ENCODE measurements at regions not wholly inside any gene's neighbourhood (a gene's known extent, or its start where the extent isn't known, plus 50 kb on each side); places are given as distances from the start of the nearest gene placed in this dataset.

DNA sequence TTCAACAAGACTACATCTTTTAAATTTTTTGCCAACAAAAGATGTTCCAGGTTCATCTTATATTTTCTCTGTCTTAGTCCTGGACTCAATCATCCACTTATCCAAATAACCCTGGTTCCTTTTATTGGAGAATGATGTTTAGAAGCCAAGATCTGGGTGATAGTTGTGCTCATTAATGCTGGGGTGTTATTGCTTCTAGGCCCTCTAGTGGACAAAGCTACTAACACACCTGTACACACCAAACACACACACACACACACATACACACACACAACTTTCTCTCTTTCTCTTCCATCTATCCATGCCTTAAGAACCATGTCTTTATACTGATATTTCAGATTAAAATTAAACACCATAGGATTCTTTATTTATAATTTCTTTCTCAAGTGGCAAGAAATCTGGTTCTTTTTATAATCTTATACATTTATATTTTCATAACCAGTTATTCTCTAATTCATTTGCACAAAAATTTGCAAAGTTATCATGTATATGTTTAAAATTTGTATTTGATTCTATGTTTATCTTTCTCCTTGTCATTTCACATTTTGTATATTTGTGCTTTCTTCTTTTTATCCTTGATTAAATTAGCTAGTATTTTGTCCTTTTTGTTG is 179.1 kb upstream of the SMIM23 start:
- peak; percentile 3 for DNase-seq

DNA sequence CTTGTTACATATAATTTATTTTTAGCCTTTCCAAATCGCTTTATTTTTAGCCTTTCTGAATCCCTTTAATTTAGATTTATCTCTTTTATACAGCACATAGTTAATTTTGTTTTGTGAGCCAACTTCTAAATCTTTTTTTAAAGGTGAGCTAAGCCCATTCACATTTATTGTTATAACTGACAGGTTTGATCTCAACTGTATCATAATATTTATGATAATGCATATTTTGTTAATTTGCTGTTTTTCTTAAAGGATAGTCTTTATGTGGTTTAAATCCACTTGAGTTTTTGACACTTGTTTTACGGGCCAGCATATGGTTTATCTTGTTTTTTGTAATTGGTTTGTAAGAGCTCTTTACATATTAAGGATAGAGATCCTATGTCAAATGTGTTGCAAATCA is 177.8 kb upstream of the SMIM23 start:
- DNase-seq: no peak

DNA sequence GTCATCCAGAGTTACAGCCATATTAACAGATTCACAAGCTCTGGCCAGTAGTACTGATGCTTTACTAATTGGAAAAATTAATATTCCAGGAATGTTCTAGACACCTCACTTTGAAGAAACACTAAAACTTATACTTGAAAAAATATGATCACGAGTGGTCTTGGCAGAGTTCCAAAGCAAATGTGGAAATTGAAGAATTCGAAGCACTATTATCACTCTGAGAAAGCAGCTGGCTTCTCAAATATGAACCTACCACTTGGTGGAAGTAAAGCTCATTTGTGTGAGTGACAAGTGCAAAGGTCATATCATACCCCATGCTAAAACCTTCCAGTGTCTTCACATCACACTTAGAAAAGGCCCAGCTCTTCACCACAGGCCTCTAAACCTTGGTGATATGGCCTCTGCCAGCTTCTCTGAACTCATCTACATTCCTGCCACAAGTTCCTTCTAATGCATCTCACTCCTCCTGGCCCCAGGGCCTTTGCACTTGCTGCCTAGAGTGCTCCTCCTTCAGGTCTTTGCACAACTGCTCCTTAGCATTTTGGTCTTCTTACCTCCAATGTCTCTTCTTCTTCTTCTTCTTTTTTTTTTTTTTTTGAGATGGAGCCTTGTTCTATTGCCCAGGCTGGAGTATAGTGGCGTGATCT is 175.7 kb upstream of the SMIM23 start:
- DNase-seq: no peak

DNA sequence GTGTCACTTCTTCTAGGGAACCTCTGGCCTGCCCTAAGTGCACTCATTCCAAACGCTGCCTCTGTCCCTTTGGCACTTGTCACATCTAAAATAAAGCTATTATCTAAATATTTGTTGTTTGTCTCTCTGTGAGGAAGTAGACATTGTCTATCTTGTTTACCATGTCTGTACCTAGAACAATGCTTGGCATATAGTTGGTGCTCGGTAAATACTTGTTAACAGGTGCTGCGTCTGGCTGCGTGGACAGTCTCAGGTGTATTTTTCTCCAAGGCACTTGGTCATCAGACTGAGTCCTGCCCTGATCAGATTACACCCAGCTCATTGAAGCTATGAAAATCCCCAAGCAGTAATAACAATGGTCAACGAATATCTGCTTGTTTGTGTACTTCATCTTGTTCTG is 174.9 kb upstream of the SMIM23 start:
- DNase-seq: no peak

DNA sequence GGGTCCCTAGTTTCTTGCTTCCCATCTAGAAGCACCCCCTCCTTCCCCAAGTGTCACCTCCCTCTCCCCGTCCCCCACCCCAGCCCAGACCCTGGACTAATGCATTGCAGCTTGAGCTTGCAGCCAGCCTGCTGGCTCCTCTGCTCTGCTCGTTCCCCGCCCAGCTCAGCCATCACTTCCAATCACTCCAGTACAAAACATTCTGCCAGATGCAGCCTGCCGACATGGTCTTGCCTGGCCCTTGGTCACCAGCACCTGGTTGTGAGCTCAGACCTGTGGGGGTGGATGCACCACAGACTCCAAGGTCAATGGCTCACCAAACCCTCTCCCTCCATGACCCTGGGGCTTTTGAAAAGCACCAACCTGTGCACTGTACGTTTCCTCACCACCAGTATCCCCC is 172.9 kb upstream of the SMIM23 start:
- DNase-seq: no peak

DNA sequence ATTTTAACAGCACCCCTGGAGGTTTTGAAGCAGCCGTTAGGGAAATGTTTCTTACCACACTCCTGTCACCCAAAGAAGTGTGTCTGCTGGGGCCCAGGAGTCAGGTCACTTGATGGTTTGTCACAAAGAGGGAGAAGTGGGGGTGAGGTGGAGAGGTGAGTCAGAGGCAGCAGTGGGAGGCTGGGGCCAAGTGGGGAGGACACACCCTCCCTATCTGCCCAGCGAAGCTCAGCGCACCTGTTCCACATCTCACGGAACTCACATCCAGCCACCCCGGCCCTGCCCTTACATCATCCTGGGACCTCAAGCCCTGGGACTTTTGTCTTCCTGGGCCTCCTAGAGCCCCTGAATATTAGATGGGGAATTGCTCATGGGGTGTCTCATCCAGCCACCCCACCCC is 171.1 kb upstream of the SMIM23 start:
- DNase-seq: no peak

DNA sequence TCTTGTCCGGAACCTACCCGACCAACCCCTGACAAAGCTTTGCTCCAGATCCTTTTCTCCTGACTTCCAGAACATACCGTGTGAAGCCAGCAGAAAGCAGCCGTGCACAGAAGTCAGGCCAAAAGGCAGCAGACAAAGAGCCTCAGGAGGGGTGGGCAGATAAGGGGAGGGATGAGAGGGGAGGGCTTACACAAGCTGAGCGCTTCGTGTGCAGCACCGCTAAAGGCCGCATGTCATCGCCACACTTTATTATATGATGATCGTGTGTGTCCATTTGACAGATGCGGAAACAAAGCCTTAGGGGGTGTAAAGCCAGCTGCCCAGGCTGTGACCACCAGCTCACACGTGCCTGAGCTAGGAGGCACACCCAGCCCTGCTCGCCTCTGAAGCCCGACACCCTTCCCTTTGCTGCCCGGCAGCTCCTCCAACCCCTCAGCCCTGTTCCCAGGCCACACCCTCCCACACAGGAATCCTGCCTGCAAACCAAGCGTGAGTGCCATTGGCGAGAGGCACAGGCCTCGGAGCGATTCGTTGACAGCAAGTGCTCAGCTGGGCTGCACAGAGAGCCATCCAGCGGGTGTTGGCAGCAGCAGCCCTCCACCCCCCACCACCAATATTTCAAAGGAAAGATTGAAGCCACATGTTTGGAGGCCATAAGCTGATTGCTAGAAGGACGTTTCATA is 170.5 kb upstream of the SMIM23 start:
- DNase-seq: no peak

DNA sequence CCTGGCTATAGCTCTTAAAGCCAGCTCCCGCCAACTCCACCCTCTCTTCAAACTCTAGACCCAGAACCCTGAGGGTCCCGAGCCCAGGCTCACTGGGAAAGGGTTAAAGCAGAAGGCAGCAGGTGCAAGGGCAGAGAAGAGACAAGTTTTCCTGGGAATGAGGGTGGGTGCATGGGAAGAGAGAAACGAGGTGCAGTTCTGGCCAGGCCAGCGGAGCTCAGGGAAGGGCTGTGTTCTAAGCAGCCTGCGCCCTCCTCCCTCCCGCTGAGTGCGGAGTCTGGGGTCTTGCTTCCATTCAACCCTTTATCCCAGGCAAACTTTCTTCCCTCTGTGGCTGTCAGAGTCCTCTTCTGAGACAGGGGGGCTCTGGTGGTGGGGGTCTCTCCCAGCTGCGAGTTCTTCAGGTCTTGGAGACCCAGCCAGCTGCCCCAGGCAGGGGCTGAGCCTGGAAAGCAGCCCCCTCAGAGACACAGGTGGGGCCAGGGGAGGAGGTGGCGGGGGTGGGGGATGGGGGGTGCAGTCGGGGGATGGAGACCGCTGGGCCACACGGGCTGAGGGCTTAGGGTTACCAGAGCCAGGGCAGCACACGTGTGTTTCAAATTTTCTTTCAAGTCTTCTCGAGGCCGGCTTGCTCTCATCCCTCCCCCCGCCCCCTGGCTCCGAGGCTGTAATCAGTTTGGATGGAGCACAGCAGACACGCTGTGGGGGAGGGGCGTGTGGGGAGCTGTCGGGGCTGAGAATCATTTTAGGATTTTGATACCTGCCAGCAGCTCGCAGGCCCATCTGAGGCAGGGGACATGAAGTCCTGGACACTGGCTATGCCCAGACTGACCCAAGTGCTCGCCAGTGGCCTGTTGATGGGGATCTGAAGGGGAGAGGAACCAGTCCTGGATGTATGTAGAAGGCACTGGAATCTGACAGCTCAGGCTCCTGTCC is 169.6 kb upstream of the SMIM23 start:
- no peak for DNase-seq

DNA sequence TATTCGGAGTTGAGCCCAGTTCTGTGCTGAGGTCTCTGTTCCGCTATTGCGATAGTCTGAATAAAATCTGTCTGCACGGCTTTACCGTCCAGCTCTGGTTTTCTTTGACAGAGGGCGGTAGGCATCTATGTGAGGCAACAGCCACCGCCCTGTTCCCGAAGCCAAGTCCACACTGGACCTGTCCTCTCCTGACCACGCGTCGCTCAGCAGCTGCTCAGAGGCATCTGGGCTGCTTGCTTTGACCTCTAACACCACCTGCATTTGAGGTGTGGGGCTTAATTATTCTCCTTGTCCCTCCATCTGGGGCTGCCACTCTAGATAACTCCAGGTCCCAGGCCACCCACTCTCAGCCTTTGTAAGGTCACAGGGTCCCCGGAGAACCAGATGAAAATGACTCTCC is 168.4 kb upstream of the SMIM23 start:
- no peak for DNase-seq

DNA sequence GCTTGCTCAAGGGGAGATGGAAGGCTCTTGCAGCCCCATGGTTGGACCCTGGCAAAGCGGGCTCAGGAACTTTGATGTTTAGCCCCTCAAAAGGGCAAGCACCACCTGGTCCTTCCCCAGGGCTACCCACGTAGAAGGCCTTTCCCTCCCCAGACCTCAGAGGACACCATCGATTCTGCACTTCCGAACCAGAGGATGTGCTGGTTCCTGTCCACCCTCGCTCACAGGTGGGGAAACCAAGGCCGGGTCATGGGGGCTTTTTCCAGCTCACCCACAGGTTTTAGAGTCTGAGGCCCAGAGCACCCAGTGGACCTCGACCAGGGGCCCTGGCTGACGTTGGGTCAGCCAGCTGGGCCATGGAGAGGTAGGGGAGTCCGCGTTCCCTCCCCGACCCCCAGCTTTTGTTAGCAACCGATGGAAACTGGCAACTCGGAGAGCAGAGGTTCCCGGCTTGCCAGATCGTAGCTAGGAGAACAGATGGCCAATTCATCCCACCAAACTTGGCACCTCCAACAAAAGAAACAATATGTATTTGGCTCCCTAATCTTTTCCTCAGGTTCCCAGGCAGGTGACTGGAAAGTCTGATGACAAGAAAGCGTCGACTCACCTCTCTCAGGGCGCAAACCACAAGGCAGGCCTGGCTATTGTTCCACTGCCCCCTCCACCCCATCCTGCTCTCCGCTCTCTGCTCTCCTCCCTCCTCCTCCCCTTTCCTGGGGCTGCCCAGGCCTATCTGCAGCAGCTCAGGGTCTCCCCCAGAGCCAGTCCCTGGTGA is 167.6 kb upstream of the SMIM23 start:
- DNase-seq: no peak

DNA sequence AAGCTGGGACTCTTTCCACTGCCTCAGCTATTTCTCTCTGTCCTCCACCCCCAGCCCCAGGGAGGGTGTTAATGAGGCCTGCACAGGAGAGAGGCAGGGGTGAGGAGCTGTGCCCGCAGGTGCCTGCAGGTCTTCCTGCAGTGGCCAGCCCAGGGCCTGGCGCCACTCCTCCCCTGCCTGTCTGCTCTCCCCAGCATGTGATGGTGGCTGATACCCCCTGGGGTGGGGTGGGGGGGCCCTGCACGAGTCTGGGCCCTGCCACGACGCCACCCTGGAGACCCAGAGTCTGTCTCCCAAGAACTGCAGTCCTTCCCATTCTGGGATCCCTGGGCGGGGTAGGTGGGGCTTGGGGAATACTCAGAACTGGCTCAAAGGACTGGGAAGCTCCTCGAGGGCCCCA is 166.4 kb upstream of the SMIM23 start:
- no peak for DNase-seq

DNA sequence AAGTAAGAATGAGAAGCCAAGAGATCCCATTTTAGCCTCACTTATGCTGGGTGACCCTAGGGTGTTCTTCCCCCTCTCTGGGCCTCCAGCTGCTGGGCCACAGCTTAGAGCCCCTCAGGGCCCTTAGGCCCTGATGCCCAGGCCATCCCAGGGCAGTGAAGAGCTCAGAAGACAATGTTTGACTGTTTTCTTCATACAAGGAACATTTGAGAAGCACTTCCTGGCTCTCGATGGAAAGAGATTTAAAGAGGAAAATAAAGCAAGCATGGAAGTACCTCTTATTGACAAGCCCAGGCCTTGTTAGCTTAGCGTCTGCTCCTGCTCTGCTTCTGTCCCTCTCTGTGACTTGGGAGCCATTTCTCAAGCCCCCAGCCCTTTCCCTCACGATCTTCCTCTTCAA is 165.9 kb upstream of the SMIM23 start:
- no peak for DNase-seq

DNA sequence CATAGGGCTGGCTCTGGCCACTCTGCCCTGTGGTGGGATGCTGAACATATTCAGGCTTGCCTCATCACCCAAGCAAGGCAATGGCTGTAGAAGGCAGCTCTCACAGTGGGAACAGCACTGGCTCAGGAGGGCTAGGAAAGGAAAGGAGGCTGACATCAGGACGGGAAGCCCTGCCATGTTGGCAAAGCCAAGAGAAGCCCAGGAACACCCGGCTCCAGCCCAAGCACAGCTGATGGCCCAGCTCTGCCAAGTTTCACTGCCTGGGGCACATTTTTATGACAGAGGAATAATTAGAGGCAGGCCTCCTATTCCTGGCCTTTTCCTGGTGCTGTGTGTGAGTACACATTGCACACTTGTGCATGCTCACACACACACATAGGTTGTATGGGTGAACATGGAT is 163.6 kb upstream of the SMIM23 start:
- no peak for DNase-seq

DNA sequence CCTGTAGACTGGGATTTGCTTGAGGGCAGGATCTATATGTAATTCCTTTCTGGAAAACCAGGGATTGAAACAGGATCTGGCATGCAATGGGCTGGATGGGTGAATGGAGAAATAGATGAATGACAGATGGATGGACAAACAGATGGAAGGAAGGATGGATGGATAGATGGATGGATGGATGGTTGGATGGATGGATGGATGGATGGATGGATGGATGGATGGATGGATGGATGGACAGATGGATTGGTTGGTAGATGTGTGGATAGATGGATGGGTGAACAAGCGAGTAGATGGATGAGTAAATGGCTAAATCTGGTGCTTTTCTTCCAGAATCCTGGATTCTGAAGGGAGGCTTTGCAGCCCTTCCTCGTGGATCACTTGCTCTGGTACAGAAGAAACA is 162.5 kb upstream of the SMIM23 start:
- no peak for DNase-seq

DNA sequence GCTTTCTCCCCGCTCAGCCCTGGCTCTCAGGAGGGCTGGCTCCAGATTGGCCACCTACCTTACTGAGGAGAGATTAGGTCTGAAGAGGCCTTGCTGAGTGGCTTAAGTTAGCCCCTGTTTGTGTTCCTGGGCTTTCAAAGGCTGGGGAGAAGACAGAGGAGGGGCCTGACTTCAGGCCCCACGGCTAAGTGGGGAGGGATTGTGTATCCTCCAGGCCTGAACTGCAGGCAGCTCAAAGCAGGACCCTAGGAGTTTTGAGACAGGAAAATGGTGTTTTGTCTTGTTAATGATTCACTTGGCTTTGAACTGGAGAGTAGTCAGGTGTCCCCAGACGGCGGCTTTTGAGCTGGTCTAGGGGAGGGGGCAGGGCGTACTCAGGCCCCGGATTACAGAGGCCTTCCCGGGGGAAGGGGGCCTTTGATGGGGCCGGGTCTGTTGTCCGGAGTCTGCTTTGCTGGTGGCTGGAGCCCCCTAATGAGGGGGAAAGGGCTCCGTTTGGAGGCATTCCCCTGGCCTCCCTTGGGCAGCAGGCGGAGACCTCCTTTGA is 162.0 kb upstream of the SMIM23 start:
- DNase-seq: no peak

DNA sequence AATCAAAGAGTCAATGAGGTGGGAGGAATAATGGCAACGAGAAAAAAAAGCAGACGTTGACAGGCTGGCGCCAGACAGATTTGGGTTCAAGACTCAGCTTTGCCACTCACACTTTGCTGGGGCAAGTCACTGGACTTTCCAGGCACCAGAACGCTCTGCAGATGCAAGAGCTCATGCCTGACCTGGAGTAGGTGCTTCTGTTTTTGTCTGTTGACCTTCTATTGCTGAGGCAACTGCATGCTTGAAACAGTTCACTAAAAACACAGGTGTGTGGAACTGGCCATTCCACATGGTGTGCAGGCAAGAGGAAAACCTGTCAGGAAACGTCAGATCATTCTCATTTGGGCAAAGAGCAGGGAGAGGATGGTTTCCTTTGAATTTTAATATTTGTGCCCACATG is 161.2 kb upstream of the SMIM23 start:
- no peak for DNase-seq

DNA sequence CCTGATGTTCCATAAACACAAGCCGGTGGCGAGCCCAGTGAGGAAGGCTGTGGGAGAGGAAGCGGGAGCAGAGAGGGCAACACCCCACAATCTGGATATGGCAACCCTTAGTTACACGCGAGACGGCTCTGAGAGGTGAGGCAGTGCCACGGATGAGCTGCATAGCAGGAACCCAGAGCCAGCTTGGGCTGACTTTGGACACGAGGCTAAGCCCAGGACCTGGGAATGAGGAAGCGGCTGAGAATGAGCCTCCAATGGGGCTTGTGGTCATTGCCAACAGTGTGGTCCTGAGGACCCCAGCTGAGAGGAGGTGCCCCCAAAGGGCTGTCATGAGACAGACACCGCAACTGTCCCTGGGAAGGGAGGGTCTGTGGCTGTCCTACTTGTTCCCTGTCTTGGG is 160.0 kb upstream of the SMIM23 start:
- no peak for DNase-seq

DNA sequence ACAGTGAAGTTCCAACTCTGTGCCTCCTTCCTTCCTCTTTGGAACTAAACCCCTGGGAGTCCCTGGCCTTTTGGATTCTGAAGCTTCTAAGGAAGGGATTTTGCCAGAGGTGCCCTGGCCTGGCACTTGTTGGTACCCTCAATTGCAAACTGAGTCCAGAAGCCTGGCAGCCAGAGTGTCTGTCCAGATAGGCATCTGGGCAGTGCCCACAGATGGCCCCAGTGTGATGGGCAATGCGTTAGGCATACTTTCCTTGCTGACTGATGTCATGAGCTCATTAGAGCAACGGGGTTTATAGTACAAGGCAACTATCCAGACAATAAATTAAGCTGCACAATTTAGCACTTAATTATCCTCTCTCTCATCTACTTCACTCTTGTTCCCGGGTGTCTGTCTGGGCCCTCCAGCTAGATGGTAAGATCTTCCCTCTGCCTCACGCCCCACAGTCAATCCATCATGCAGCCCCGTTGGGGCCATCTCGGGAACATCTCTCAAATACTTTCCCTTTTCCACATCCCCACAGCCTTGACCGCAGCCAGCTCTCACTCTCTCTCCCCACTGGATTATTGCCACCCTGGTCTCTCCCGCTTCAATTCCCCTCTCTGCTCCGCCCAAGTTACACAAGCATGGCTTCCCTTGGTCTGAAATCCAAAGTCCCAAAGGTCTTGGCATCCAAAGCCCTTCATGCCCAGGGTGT is 157.5 kb upstream of the SMIM23 start:
- DNase-seq: no peak

DNA sequence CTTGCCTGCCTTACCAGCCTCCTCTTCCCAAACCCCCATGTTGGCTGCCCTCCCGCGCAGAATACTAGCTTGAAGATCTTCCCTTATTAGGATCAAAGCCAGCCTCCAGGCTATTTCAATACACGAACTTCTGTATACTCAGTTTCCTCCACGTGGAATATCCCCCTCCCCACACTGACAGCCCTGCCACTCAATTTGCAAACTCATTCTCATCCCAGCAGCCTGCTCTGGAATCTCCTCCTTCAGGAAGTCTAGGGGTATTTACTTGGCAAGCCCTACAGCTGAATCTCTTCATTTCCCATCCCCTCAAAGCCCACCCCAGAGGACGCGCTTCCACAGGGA is 157.0 kb upstream of the SMIM23 start:
- no peak for DNase-seq

DNA sequence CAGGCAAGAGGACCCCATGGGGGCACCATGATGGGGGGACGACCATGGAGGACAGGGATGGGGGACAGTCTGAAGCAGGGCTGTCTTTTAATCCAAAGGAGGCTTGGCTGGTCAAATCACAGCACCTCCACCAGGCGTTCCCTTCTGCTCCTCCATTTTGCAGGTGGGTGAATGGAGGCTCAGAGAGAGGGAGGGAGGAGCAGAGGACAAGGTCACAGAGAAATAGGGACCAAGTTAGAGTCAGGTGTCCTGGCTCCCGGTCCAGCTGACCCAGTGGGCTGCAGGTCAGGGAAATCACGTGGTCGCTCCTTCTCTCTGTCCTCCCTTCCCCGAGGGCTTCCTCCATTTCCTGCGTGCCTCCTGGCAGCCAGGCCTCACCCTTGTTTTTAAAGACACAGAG is 156.4 kb upstream of the SMIM23 start:
- peak; percentile 5 for DNase-seq

DNA sequence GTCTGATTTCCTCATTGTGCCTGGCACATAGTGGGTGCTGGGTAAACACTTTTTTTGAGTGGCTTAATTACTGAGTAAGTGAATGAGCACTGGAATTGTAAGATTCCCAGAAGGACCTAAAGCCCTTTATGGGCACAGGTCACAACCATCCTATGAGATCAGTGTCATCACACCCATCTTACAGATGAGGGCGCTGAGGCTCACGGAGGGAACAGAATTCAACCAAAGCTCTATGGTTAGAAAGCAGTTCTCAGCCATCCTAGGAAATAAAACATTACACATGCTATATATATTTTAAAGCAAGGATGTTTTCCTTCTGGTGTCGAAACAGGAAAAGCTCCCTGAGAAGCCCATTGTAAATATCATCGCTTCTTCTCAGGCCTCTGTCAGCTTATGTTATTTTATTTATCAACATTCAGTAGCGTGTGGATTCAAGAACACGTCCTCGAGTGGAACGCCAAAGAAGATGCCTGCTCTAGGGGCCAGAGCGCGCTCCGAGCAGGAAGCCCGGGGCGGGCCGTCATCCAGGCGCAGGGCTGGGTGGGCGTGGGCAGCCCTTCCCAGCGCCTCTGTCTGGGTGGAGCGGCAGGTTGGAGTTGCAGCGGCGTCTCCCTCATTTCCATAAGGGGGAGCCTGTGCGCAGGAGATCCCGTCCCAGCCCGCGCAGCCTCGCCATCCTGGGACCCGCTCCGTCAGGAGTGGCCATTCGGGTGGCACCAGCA is 155.8 kb upstream of the SMIM23 start:
- peak; percentile 55 for DNase-seq

Data from HCEC 1CT (cell line).